Activated CD4-positive, alpha-beta T cell treated with anti-CD3 and anti-CD28 coated beads, Interleukin-10, Interleukin-2, amounts not matched to agents 100 ng/mL and 50 ng/mL, durations not matched to agents 16 hours and 8 hours (primary cell): ENCODE measurements at regions not wholly inside any gene's neighbourhood (a gene's known extent, or its start where the extent isn't known, plus 50 kb on each side); places are given as distances from the start of the nearest gene placed in this dataset.
"Not testable (repeated sequence)": the region's sequence is repeated elsewhere in the genome, so short reads cannot be mapped to it uniquely, and the experiment has no call there.

Experiments
- DNase-seq: peaks from one replicate; pipeline ENCODE4 v3.0.0-alpha.2; 2020

DNA sequence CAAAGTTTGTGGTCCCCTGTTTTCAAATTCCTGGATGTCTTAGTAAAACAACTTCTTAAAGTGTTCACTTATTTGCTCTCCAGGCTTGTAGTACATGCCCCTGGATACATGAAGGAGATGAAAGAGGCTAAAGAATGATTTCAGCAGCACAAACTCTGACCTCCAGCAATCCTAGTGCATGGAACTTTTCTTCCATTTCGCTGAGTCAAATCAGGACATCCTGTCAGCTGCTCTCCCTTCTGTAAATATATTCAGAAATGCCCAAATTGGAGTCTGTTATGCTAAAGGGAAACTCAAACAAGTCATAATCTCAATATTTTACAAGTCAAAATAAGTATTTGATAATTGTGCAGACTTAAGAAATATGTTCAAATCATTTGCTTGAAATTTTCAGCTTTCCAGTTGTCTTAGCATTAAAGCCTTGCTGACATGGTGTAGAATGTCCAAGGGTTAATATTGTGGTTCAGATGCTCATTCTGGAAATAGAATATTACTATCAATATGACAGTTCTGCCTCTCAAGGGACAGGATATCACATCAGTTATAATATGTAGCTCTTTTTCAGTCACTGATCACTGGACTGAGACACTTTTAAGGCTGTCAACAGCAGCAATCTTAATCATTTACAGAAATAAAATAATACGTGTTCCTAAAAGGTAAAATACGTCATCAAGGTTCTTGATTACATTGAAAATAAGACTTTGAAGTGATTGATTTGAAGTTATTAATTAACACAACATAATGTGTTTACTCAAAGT, 1157.3 kb downstream of the PLA2G4A start:
- DNase-seq = no peak

DNA sequence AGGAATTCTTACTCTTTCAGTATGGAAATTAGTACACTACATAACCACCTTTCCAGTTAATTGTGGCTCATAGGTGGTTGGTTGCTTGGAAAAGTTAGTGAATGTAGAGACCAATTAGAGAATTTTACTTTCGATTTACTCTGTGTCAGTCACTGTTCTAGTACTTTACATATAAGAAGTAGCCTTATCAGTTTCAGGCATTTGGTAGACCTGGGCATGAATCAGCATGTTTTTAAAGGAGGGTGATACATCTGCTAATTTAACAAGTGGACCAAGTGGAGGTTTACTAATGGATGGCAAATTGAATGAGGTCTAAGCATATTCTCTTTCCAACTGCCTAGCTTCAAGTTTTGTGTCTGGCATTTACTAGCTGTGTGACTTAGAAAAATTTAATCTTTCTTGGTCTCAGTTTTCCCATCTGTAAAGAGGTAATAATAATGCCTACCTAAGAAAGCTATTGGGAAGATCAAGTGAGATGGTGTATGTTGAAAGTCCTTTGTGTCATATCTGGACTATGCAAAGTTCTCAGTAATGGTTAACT, 1158.6 kb downstream of the PLA2G4A start:
- no peak for DNase-seq

DNA sequence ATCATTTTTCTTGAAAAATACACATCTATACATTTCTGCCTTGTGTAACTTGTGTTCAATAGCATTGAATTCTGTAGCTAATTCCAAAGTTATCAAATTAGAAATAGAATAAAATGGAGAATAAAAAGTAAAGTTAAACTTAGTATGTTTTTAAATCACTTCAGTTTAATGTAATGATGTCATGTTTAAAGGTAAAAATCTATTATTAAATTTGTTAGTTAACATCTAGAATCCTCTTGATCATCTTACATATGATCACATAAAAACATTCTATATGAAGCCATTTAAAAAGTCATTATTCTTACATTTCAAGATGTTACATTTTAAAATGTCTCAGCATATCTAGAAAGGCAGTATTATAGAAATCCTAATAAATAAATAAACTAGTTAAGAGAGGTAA, 1163.2 kb downstream of the PLA2G4A start:
- DNase-seq = no peak

- DNase-seq = no peak
These were observed 1168.0 kb downstream of the PLA2G4A start for GRCh38 chr1:187996780-187997179.

GRCh38 chr1:187999973-188000372, 1171.2 kb downstream of the PLA2G4A start:
- DNase-seq = no peak

DNA sequence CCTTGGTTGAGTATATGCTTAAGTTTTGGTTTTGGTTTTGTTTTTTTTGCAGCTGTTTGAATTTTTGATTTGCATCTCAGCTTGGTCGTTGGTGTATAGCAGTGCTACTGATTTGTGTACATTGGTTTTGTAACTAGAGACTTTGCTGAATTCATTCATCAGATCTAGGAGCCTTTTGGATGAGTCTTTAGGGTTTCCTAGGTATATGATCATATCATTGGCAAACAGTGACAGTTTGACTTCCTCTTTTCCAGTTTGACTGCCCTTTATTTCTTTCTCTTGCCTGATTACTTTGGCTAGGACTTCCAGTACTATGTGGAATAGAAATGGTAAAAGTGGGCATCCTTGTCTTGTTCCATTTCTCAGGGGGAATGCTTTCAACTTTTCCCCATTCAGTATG, 1174.9 kb downstream of the PLA2G4A start:
- not testable (repeated sequence) for DNase-seq

- no peak for DNase-seq
These were observed 1176.1 kb downstream of the PLA2G4A start for GRCh38 chr1:188004849-188005248.

- DNase-seq = no peak
These were observed 1177.6 kb downstream of the PLA2G4A start for GRCh38 chr1:188006354-188006753.

DNA sequence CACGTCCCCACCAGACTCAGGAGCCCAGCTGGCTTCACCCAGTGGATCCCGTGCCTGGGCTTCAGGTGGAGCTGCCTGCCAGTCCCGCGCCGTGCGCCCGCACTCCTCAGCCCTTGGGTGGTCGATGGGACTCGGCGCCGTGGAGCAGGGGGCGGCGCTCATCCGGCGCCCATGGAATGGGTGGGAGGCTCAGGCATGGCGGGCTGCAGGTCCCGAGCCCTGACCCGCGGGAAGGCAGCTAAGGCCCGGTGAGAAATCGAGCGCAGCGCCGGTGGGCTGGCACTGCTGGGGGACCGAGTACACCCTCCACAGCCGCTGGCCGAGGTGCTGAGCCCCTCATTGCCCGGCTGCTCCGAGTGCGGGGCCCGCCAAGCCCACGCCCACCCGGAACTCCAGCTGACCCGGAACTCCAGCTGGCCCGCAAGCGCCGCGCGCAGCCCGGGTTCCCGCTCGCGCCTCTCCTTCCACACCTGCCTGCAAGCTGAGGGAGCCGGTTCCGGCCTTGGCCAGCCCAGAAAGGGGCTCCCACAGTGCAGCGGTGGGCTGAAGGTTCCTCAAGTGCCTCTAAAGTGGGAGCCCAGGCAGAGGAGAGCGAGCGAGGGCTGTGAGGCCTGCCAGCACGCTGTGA, 1184.6 kb downstream of the PLA2G4A start:
- DNase-seq = not testable (repeated sequence)

GRCh38 chr1:188017921-188018320, 1189.2 kb downstream of the PLA2G4A start:
- no peak for DNase-seq

DNA sequence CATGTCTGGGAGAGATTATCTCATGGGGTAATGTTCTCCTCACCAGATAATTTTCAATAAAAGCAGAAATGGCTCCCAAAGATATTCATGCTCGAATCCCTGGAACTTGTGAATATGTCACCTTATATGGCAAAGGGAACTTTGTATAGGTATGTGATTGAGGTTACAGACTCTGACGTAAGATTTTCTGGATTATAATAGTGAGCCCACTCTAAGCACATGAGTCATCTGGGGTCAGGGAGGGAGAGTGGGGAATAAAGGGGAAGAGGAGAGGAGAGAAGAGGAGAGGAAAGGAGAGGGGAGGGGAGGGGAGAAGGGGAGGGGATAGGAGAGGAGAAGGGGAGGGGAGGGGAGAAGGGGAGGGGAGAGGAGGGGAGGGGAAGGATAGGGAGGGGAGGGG, 1193.9 kb downstream of the PLA2G4A start:
- no peak for DNase-seq

DNA sequence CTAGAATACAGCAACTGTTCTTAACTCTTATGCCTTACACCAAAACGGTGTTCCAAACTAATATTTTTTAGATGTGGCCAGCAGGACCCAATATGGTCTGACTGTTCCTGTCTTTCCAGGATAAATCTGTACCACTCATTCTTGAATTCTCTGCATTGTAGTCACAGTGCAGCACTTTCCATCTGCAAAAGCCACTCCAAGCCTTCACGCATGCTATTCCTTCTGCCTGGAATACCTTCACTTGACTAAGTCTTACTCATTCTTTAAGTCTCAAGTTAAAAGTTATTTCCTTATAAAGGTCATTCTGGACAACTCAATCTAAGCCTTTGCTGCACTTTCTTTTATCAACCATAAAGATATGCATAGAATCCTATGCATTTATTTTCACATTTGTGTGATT, 1194.5 kb downstream of the PLA2G4A start:
- DNase-seq = no peak

- peak; percentile 13 for DNase-seq
These were observed 1198.9 kb downstream of the PLA2G4A start for GRCh38 chr1:188027613-188028012.

- DNase-seq = not testable (repeated sequence)
These were observed 1208.8 kb downstream of the PLA2G4A start for GRCh38 chr1:188037572-188037971.

GRCh38 chr1:188043536-188044245, 1214.9 kb downstream of the PLA2G4A start:
- DNase-seq = no peak

DNA sequence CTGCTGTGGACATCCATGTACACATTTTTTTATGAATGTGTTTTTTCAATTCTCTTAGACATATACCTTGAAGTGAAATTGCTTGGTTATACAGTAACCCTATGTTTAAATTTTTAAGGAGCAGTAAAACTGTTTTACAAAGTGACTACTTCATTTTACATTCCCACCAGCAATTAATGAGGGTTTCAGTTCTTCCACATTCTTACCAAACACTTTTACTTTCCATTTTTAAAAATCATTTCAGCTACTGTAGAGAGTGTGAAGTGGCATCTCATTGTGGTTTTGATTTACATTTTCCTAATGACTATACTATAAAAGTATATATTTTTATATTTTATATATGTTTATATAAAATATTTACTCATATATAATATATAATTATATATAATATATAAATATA, 1221.5 kb downstream of the PLA2G4A start:
- DNase-seq = no peak

GRCh38 chr1:188056011-188056410, 1227.3 kb downstream of the PLA2G4A start:
- DNase-seq = no peak

GRCh38 chr1:188058801-188059200, 1230.1 kb downstream of the PLA2G4A start:
- DNase-seq = no peak

GRCh38 chr1:188061881-188062280, 1233.1 kb downstream of the PLA2G4A start:
- DNase-seq = no peak

GRCh38 chr1:188062456-188062855, 1233.7 kb downstream of the PLA2G4A start:
- DNase-seq = no peak

DNA sequence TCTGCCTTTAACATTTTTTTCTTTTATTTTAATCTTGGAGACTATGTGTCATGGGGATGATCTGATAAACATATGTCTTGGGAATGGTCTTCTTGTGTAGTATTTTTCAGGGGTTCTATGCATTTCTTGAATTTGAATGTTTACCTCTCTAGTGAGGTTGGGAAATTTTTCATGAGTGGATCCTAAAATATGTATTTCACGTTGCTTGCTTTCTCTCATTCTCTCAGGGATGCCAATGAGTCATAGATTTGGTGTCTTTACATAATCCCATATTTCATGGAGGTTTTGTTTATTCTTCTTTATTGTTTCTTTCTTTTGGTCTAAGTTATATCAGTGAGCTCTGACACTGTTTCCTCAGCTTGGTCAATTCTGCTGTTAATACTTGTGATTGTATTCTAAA, 1237.2 kb downstream of the PLA2G4A start:
- no peak for DNase-seq

- DNase-seq = no peak
These were observed 1242.1 kb downstream of the PLA2G4A start for GRCh38 chr1:188070848-188071247.

GRCh38 chr1:188089015-188089414, 1260.3 kb downstream of the PLA2G4A start:
- DNase-seq = no peak

DNA sequence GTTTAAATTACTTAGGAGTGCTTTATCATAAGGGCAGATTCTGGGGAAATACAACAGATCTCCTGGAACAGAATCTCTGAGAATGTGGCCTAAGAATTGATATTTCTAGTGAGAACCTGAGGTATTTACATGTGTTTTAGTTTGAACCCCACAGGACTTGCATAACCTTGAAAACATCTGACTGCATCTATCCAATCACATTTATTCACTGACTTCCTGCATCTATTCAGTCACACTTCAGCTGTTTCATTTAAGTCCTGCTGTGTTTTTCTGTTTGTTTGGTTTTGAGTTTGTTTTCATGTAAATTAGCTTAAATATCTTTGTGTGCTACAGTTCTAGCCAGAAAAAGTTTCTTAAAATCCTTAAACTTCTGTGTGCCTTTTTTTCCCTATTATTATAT, 1260.7 kb downstream of the PLA2G4A start:
- DNase-seq = no peak
